ENCODE measurements at regions not wholly inside any gene's neighbourhood (a gene's known extent, or its start where the extent isn't known, plus 50 kb on each side); places are given as distances from the start of the nearest gene placed in this dataset.

DNA sequence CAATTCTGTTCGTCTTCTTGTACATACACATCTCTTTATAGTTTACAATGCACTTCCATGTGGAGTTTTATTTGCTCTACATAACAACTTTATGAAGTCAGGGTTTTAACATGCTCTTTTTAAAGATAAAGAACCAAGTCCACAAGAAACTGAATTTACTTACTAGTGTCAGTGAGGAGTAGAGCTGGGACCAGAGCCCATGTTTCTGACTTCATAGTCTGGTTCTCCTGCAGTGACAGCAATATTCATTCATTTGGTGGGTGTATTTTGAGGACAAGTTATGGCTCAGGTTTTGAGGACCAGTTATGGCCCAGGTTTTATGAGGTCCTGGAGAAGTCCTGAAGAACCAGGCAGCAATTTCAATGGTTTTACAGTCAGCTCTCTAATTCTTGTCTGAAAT, 481.9 kb upstream of the TNC start (continued):
- TF ChIP-seq ZBED4 (CRISPR knock-in tag; IDR thresholded peaks at IDR 0.05; ENCODE audit: borderline replicate concordance) (no peak), ZSCAN22 (CRISPR knock-in tag; IDR thresholded peaks at IDR 0.05) (no peak)

DNA sequence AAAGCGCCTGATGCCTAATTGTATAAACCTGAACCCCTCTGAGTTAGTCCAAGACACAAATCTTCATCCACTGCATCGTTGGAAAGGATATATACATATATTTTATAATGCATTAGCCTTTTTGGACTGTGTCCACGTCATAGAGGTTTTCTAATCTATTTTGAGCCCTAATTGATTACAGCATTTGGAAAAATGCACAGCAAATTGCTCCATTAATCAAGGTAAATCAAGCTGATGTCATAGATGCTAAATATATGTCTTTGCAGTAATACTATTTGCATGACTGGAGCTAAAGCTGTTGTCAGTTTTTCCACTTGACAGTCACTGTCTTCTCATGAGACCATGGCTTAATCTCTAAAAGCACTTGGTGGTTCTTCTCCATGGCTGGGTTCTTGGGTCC, 483.5 kb upstream of the TNC start:
- H3K9me3 ChIP-seq (ENCODE audit: low read length) = no peaks in the 10 kb centered on the region
- ATAC-seq = no peak

More for the DNA sequence above, 483.5 kb upstream of the TNC start:
- H4K20me1 ChIP-seq (ENCODE audit: insufficient read depth, low read length) = no peaks in the 10 kb centered on the region
- DNase-seq (ENCODE audit: low spot score) (no peak), FAIRE-seq (no peak)
- no peaks in the 10 kb centered on the region for H3K79me2 ChIP-seq (ENCODE audit: insufficient read depth, low read length)
- no peak overlapping the region for H2AFZ ChIP-seq (ENCODE audit: low read length)
- no peaks in the 10 kb centered on the region for H3K4me1 ChIP-seq (ENCODE audit: insufficient read depth, low read length)
- POLR2A ChIA-PET = no interaction called here
- in situ Hi-C loops (cut with HindIII; ENCODE audit: extremely low pct_ligation_motif_present, low pct_unique_long_range_greater_than_20kb) (no loop called here), intact Hi-C loops (cut with micrococcal nuclease; ENCODE audit: unreplicated experiment) (no loop called here)
- no peak overlapping the region for H3K4me3 ChIP-seq (replicated peaks in 1 of 3; ENCODE audit: insufficient read depth in 1 of 3, low read depth in 2 of 3, low read length in 3 of 3)
- H3K4me2 ChIP-seq (ENCODE audit: low read depth, low read length) = no peak overlapping the region
- TF ChIP-seq CREB1 (IDR thresholded peaks at IDR 0.05) (peak; percentile 58), CREB1 (CRISPR knock-in tag; IDR thresholded peaks at IDR 0.05) (no peak), HHEX (CRISPR knock-in tag; IDR thresholded peaks at IDR 0.05) (no peak)
- BruUV-seq (replicated peaks) = no TSS peak
- 2% methylated on average over 3 of the region's 3 CpGs for WGBS (ENCODE audit: low lambda C conversion rate)
- H3K27ac ChIP-seq (ENCODE audit: extremely low read length, insufficient read depth, low read length) = no peak overlapping the region
- CTCF ChIA-PET (ENCODE audit: low intra/inter-chr PET ratio, low total read pairs) = no interaction called here
- H3K27me3 ChIP-seq (ENCODE audit: control insufficient read depth in 1 of 2, insufficient read depth in 2 of 2, low read length in 2 of 2) = no peaks in the 10 kb centered on the region
- no peaks in the 10 kb centered on the region for H3K36me3 ChIP-seq (replicated peaks in 1 of 2; ENCODE audit: control insufficient read depth in 1 of 2, insufficient read depth in 2 of 2, low read length in 2 of 2)
- H3K9ac ChIP-seq (ENCODE audit: insufficient read depth, low read depth, low read length) = no peak overlapping the region
